ENCODE measurements at regions not wholly inside any gene's neighbourhood (a gene's known extent, or its start where the extent isn't known, plus 50 kb on each side); places are given as distances from the start of the nearest gene placed in this dataset.

DNA sequence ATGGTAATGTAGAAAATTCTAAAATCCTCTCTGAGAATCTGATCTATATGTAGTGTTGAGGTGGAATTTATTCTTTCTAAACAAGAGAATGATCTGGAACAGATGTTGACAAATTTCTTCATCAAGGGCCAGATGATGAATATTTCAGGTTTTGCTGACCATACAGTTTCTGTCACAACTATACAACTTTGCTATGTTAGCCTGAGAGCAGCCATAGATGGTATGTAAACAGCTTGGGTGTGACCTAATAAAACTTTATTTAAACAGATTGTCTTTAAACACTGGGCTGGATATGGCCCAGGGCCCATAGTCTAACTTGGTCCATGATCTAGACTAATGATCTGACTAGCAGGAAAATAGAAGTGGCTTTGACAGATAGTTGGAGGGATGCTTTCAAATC lies 213.6 kb upstream of the CELF2 start:
- TF ChIP-seq TCF12 (IDR thresholded peaks at IDR 0.05; ENCODE audit: low read depth): no peak
- no peak for TF ChIP-seq CEBPB (IDR thresholded peaks at IDR 0.05)
- TF ChIP-seq RAD21 (IDR thresholded peaks at IDR 0.05; ENCODE audit: low read depth): no peak
- no peak for TF ChIP-seq ZBTB7A (IDR thresholded peaks at IDR 0.05; ENCODE audit: low read depth)
- TF ChIP-seq, protein P1, sequence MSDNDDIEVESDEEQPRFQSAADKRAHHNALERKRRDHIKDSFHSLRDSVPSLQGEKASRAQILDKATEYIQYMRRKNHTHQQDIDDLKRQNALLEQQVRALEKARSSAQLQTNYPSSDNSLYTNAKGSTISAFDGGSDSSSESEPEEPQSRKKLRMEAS (IDR thresholded peaks at IDR 0.05): no peak
- TF ChIP-seq EGR1 (IDR thresholded peaks at IDR 0.05): no peak
- TF ChIP-seq TEAD4 (IDR thresholded peaks at IDR 0.05): no peak
- TF ChIP-seq YY1 (IDR thresholded peaks at IDR 0.05; ENCODE audit: low read depth): no peak
- TF ChIP-seq, protein P2, sequence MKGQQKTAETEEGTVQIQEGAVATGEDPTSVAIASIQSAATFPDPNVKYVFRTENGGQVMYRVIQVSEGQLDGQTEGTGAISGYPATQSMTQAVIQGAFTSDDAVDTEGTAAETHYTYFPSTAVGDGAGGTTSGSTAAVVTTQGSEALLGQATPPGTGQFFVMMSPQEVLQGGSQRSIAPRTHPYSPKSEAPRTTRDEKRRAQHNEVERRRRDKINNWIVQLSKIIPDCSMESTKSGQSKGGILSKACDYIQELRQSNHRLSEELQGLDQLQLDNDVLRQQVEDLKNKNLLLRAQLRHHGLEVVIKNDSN (IDR thresholded peaks at IDR 0.05): no peak
- TF ChIP-seq EP300 (IDR thresholded peaks at IDR 0.05; ENCODE audit: borderline replicate concordance): no peak
- no peak for TF ChIP-seq FOXM1 (IDR thresholded peaks at IDR 0.05; ENCODE audit: borderline replicate concordance, low read depth)

DNA sequence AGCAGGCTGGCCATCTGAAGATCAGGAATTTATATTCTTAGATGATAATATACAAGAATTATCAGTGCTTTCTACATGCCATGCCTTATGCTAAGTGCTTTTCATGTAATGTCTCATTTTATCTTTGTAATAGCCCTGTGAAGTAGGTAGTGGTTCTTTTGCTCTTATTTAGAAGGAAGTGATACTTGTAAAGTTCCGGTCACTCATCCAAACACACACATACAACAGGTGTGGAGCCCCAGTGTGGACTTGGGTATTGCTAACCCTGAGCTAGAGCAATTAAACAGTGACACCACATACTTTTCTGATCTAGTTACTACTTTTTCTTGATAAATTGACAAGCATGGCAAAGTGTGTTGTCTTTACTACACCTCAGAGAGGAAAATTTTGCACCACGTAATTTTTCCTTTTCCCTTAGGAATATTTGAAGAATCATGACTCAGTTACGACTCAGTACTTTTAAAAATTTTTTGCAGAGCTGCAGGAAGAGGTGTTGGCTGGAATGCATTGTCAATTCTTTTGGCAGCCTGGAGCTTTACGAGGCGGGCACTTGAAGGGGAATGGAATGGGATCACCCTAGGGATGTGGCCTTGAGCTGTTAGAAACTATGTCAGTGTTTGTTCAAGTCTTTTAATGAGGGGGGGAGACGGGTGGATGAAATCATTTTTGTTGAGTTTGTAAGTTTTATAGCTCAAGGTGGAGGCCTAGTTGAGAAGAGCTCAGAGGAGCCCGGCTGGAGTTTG lies 212.5 kb upstream of the CELF2 start:
- no peak for TF ChIP-seq EP300 (IDR thresholded peaks at IDR 0.05; ENCODE audit: borderline replicate concordance)
- TF ChIP-seq FOXM1 (IDR thresholded peaks at IDR 0.05; ENCODE audit: borderline replicate concordance, low read depth): no peak
- TF ChIP-seq NFIC (IDR thresholded peaks at IDR 0.05): no peak
- TF ChIP-seq TAF1 (IDR thresholded peaks at IDR 0.05; ENCODE audit: low read depth): no peak
- TF ChIP-seq TEAD4 (IDR thresholded peaks at IDR 0.05): no peak
- TF ChIP-seq ZBTB7A (IDR thresholded peaks at IDR 0.05; ENCODE audit: low read depth): no peak
- no peak for TF ChIP-seq CREB1 (IDR thresholded peaks at IDR 0.05; ENCODE audit: low read depth)
- TF ChIP-seq, protein P2 (IDR thresholded peaks at IDR 0.05): no peak
- no peak for TF ChIP-seq RAD21 (IDR thresholded peaks at IDR 0.05; ENCODE audit: low read depth)
- no peak for TF ChIP-seq EGR1 (IDR thresholded peaks at IDR 0.05)
- TF ChIP-seq, protein P1 (IDR thresholded peaks at IDR 0.05): no peak

DNA sequence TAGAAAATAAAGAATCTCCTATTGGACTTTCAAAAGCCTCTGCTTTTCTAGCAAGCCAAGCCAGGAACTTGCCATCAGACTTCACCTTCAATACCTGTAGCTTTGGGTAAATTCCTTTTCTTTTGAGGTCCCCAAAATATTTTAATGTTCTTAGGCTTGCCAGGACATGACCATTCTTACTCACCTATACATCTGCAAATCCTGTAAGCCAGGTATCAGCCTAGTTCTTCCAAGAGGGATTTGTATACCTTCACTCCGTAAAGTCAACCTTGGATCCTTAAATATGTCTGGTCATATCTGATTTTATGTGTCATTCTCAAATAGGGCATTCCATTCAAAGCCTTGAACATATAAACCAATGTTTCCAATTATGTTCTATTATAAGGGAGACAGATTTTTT lies 210.6 kb upstream of the CELF2 start:
- TF ChIP-seq EP300 (IDR thresholded peaks at IDR 0.05; ENCODE audit: borderline replicate concordance): no peak
- no peak for TF ChIP-seq TCF12 (IDR thresholded peaks at IDR 0.05; ENCODE audit: low read depth)
- TF ChIP-seq, protein P2 (IDR thresholded peaks at IDR 0.05): no peak
- TF ChIP-seq, protein P1 (IDR thresholded peaks at IDR 0.05): no peak
- no peak for TF ChIP-seq YY1 (IDR thresholded peaks at IDR 0.05; ENCODE audit: low read depth)
- TF ChIP-seq RAD21 (IDR thresholded peaks at IDR 0.05; ENCODE audit: low read depth): no peak
- TF ChIP-seq TEAD4 (IDR thresholded peaks at IDR 0.05): no peak
- no peak for TF ChIP-seq ZBTB7A (IDR thresholded peaks at IDR 0.05; ENCODE audit: low read depth)
- TF ChIP-seq NFIC (IDR thresholded peaks at IDR 0.05): no peak
- no peak for TF ChIP-seq FOXM1 (IDR thresholded peaks at IDR 0.05; ENCODE audit: borderline replicate concordance, low read depth)
- TF ChIP-seq CEBPB (IDR thresholded peaks at IDR 0.05): no peak

DNA sequence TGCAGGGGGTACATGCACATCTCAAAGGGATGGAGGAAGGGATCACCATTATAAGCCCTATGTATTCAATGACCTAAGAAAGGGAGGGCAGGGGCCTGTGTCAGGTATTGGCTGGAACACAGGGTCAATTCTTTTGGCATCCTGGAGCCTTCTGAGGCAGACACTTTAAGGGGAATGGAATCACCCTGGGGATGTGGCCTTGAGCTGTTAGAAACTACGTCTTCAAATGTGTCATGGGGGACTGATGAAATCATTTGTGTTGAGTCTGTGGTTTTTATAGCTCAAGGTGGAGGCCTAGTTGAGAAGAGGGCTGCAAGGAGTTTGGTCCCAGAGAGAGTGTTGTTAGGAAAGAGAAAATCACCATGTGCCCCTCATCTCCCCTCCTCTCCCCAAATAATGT lies 206.1 kb upstream of the CELF2 start:
- TF ChIP-seq CREB1 (IDR thresholded peaks at IDR 0.05; ENCODE audit: low read depth) (no peak), TEAD4 (IDR thresholded peaks at IDR 0.05) (no peak), FOXM1 (IDR thresholded peaks at IDR 0.05; ENCODE audit: borderline replicate concordance, low read depth) (no peak), EP300 (IDR thresholded peaks at IDR 0.05; ENCODE audit: borderline replicate concordance) (no peak), EGR1 (IDR thresholded peaks at IDR 0.05) (no peak), NFIC (IDR thresholded peaks at IDR 0.05) (no peak), TAF1 (IDR thresholded peaks at IDR 0.05; ENCODE audit: low read depth) (no peak), YY1 (IDR thresholded peaks at IDR 0.05; ENCODE audit: low read depth) (no peak), RAD21 (IDR thresholded peaks at IDR 0.05; ENCODE audit: low read depth) (no peak), ZBTB7A (IDR thresholded peaks at IDR 0.05; ENCODE audit: low read depth) (no peak), TCF12 (IDR thresholded peaks at IDR 0.05; ENCODE audit: low read depth) (no peak), CEBPB (IDR thresholded peaks at IDR 0.05) (no peak)
- TF ChIP-seq, protein P2 (IDR thresholded peaks at IDR 0.05): no peak
- TF ChIP-seq, protein P1 (IDR thresholded peaks at IDR 0.05): no peak
- TF ChIP-seq, protein P3, sequence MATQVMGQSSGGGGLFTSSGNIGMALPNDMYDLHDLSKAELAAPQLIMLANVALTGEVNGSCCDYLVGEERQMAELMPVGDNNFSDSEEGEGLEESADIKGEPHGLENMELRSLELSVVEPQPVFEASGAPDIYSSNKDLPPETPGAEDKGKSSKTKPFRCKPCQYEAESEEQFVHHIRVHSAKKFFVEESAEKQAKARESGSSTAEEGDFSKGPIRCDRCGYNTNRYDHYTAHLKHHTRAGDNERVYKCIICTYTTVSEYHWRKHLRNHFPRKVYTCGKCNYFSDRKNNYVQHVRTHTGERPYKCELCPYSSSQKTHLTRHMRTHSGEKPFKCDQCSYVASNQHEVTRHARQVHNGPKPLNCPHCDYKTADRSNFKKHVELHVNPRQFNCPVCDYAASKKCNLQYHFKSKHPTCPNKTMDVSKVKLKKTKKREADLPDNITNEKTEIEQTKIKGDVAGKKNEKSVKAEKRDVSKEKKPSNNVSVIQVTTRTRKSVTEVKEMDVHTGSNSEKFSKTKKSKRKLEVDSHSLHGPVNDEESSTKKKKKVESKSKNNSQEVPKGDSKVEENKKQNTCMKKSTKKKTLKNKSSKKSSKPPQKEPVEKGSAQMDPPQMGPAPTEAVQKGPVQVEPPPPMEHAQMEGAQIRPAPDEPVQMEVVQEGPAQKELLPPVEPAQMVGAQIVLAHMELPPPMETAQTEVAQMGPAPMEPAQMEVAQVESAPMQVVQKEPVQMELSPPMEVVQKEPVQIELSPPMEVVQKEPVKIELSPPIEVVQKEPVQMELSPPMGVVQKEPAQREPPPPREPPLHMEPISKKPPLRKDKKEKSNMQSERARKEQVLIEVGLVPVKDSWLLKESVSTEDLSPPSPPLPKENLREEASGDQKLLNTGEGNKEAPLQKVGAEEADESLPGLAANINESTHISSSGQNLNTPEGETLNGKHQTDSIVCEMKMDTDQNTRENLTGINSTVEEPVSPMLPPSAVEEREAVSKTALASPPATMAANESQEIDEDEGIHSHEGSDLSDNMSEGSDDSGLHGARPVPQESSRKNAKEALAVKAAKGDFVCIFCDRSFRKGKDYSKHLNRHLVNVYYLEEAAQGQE (IDR thresholded peaks at IDR 0.05; ENCODE audit: low read depth): no peak

DNA sequence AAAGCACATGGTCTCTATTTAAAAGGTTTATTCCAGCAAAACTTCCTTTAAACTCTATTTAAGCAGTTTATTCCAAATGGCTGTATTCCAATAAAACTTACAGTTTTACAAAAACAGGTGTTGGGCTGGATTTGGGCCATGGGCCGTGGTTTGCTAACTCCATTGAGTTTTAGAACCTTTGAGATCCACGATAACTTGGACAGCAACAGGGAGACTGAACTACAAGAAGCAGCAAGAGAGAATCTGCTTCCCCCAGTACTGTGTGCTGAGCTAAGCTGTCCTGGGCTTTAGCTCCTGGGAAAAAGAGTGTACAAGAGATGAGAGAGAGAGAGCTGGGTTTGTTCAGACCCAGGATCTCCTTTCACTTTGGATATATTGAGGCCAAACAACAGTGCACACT lies 204.0 kb upstream of the CELF2 start:
- no peak for TF ChIP-seq TCF12 (IDR thresholded peaks at IDR 0.05; ENCODE audit: low read depth)
- TF ChIP-seq FOXM1 (IDR thresholded peaks at IDR 0.05; ENCODE audit: borderline replicate concordance, low read depth): no peak
- TF ChIP-seq EP300 (IDR thresholded peaks at IDR 0.05; ENCODE audit: borderline replicate concordance): no peak

DNA sequence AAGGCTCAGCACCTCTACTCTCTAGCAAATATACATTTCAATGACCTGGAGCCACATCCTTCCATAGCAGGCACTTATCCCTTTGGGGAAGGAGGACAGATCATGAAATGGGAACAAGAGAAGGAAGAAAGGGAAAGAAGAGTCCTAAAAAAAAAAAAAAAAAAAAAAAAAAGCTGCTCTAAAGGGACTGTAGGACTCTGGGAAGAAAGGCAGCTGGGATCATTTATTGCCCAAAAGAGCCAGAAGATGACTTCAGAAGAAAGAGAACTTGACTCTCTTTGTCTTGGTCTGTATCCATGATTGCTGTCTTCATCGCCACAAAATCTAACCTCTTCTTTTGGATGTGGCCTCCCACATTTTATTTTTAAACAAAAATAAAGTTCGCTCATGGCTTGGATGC lies 203.6 kb upstream of the CELF2 start:
- TF ChIP-seq YY1 (IDR thresholded peaks at IDR 0.05; ENCODE audit: low read depth) (no peak), TCF12 (IDR thresholded peaks at IDR 0.05; ENCODE audit: low read depth) (no peak), ZBTB7A (IDR thresholded peaks at IDR 0.05; ENCODE audit: low read depth) (no peak)
- TF ChIP-seq, protein P1 (IDR thresholded peaks at IDR 0.05): no peak
